Thymus (tissue), 11 donors: ENCODE measurements at regions not wholly inside any gene's neighbourhood (a gene's known extent, or its start where the extent isn't known, plus 50 kb on each side); places are given as distances from the start of the nearest gene placed in this dataset.

ENCODE experiments used
- DNase-seq, 9 donors: peaks; one replicate each; pipeline ENCODE4 v3.0.0-alpha.2; 2013; ENCODE audit warnings: low spot score in 9 of 9, low read depth in 6 of 9, missing footprints in 1 of 9
- H3K27ac ChIP-seq, 2 donors: one replicate each; pipeline ENCODE4 v1.5.1; 2013; ENCODE audit warnings: control low read depth in 1 of 2, low read depth in 1 of 2, low read length in 1 of 2, mild to moderate bottlenecking in 1 of 2, moderate library complexity in 1 of 2
- H3K27me3 ChIP-seq, 2 donors: one replicate each; pipeline ENCODE4 v1.5.1; 2013; ENCODE audit warnings: low read length in 1 of 2; ENCODE audit not compliant: control insufficient read depth in 2 of 2, insufficient read depth in 1 of 2
- H3K36me3 ChIP-seq, 2 donors: one replicate each; pipeline ENCODE4 v1.5.1; 2013; ENCODE audit warnings: low read length in 1 of 2, mild to moderate bottlenecking in 1 of 2, moderate library complexity in 1 of 2; ENCODE audit not compliant: control insufficient read depth in 2 of 2, insufficient read depth in 2 of 2
- H3K4me1 ChIP-seq, 2 donors: one replicate each; pipeline ENCODE4 v1.5.1; 2013; ENCODE audit warnings: low read length in 2 of 2; ENCODE audit not compliant: control insufficient read depth in 2 of 2, insufficient read depth in 2 of 2
- H3K4me3 ChIP-seq, 2 donors: one replicate each; pipeline ENCODE4 v1.5.1; 2013; ENCODE audit warnings: low read length in 2 of 2, control low read depth in 1 of 2, mild to moderate bottlenecking in 1 of 2
- H3K9me3 ChIP-seq, 2 donors: one replicate each; pipeline ENCODE4 v1.5.1; 2013; ENCODE audit warnings: low read length in 1 of 2, mild to moderate bottlenecking in 1 of 2; ENCODE audit not compliant: control insufficient read depth in 2 of 2, insufficient read depth in 1 of 2
- WGBS: extraction: QIAGEN DNeasy Blood & Tissue Kit; methylation state at CpG from one replicate; pipeline ENCODE4 v1.1.7; 2013; 5-methylcytosine and 5-hydroxymethylcytosine counted together
- donor health status: healthy.

DNA sequence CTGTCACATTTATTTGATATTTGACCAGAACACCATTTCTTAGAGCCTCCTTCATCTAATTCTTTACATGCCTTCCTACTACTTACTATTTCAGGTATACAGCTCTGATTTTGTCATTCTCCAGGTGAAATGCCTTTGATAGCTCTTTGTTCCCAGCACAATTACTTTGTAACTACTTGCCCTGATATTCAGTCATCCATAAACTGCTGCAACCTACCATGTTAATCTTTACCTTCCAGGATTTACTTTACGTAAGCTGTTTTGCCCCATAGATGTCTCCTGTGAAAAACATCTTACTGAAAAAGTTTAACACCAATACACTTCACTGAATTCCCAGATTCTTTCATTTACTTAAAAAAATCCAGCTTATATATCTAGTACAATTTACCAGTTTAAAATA, 443.8 kb upstream of the CYLC2 start:
- no peaks in the 10 kb centered on the region for H3K36me3 ChIP-seq
- no peaks in the 10 kb centered on the region for H3K27me3 ChIP-seq
- no peak overlapping the region for H3K4me3 ChIP-seq
- DNase-seq = no peak
- H3K27ac ChIP-seq = no peak overlapping the region
- H3K9me3 ChIP-seq = peaks cover 0 to 7% of the 10 kb centered on the region in 2 donors
- no peaks in the 10 kb centered on the region for H3K4me1 ChIP-seq
- WGBS = 96% methylated on average over 1 of the region's 1 CpG

DNA sequence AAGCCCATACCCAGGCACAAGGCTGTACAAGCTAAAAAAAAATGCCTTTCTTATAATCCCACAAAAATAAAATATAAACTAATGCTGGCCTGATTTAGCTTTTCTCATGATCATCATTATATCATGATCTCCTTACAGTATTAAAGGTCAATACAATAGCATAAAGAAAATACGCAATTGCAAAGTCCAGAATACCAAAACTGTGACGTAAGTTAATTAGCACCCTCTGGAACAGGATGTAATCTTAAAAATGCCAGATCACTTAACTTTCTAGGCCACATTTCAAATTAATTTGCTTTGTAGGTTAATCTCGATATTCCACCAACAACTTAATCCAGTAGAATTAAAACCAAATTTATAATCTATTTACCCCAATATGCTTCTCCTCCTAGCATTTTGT, 444.2 kb upstream of the CYLC2 start:
- 95% methylated on average over 3 of the region's 3 CpGs for WGBS
- H3K27ac ChIP-seq = no peak overlapping the region
- no peaks in the 10 kb centered on the region for H3K4me1 ChIP-seq
- H3K9me3 ChIP-seq = peaks cover 0 to 7% of the 10 kb centered on the region in 2 donors
- no peak overlapping the region for H3K4me3 ChIP-seq
- no peak for DNase-seq
- no peaks in the 10 kb centered on the region for H3K27me3 ChIP-seq
- H3K36me3 ChIP-seq = no peaks in the 10 kb centered on the region

DNA sequence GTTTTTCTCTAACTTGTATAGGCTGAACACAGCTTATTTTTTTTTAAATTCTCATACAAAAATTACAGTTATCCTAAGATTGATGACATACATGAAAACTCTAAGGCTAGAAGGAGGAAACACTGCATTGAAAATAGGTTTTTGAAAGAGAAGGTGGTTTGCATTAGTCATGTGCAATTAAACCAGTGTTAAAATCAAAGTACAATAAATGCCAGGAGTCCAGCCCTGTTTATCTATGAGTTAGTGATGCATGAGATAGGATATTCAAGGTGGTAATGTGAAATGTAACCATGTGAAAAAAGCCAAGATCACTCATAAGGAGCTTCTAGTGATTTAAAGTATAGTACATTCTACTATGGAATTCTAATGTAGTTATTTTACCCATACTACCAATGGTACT, 444.9 kb upstream of the CYLC2 start:
- Histone ChIP-seq H3K27ac (no peak overlapping the region), H3K36me3 (no peaks in the 10 kb centered on the region), H3K9me3 (peaks cover 0 to 7% of the 10 kb centered on the region in 2 donors), H3K4me1 (no peaks in the 10 kb centered on the region), H3K4me3 (no peak overlapping the region), H3K27me3 (no peaks in the 10 kb centered on the region)
- no peak for DNase-seq

DNA sequence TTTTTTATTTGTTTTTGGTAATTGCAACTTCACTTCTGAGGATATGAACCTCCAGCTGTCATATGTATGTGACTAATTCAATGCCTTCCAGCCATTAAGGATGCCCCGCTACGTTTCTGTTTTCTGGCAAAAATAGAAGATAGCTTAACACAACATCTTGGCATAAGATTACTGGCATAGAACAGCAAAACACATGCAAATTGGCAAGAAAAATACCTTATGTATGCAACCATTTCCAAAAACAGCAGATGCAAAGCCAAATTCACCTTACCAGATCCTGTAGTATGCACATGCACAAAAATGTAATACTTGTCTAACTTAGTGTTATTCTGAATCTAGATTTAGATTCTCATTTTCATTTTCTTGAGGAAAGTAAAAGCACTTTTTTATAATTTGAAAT, 461.1 kb upstream of the CYLC2 start:
- Histone ChIP-seq H3K4me1 (no peaks in the 10 kb centered on the region), H3K36me3 (no peaks in the 10 kb centered on the region), H3K4me3 (no peak overlapping the region), H3K9me3 (no peaks in the 10 kb centered on the region), H3K27me3 (no peaks in the 10 kb centered on the region), H3K27ac (no peak overlapping the region)
- DNase-seq = no peak
- 86% methylated on average over 2 of the region's 2 CpGs for WGBS

DNA sequence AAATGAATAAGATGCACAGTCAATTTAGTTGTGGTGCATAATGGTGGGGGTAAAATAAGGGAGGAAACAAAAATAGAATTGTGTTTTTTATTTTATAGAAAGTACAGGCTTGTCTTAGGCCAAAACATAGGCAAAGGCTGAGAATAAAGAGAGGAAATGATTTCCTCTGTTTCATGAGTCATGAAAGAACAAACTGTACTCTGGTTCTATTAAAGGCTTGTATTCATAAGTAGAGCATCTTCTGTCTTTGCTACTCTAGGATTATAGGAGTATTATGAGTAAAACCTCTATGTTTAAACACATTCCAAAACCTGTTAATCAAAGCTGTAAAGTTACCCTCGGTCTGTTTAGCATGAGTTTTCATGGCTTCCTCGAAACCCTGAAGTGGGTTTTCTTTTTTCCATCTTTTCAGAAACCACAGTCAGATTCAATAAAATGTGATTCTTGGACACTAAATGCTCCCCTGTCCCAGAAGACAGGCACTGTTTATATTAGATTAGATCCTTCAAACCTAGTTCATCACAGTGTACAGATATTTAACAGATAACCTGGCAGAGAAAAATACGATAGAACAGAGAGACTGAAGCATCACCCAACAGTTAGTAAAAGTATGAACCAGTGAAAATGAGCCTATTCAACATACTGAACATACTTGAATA, 473.9 kb upstream of the CYLC2 start:
- H3K4me3 ChIP-seq = no peak overlapping the region
- no peaks in the 10 kb centered on the region for H3K27me3 ChIP-seq
- no peak for DNase-seq
- H3K27ac ChIP-seq = no peak overlapping the region
- 91% methylated on average over 3 of the region's 3 CpGs for WGBS
- no peaks in the 10 kb centered on the region for H3K9me3 ChIP-seq
- no peaks in the 10 kb centered on the region for H3K36me3 ChIP-seq
- no peaks in the 10 kb centered on the region for H3K4me1 ChIP-seq

DNA sequence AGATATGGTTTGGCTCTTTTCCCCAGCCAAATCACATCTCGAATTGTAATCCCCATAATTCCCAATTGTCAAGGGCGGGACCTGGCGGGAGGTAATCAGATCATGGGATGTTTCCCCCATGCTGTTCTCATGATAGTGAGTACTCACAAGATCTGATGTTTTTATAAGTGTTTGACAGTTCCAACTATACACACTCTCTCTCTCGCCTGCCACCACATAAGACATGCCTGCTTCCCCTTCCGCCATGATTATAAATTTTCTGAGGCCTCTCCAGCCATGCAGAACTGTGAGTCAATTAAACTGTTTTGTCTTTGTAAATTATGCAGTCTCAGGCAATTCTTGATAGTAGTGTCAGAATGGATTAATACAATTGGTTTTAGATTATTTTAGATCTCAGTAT, 475.7 kb upstream of the CYLC2 start:
- H3K9me3 ChIP-seq = no peaks in the 10 kb centered on the region
- no peaks in the 10 kb centered on the region for H3K4me1 ChIP-seq
- no peaks in the 10 kb centered on the region for H3K36me3 ChIP-seq
- H3K27ac ChIP-seq = no peak overlapping the region
- 95% methylated on average over 5 of the region's 5 CpGs for WGBS
- no peak for DNase-seq
- H3K4me3 ChIP-seq = no peak overlapping the region
- no peaks in the 10 kb centered on the region for H3K27me3 ChIP-seq

DNA sequence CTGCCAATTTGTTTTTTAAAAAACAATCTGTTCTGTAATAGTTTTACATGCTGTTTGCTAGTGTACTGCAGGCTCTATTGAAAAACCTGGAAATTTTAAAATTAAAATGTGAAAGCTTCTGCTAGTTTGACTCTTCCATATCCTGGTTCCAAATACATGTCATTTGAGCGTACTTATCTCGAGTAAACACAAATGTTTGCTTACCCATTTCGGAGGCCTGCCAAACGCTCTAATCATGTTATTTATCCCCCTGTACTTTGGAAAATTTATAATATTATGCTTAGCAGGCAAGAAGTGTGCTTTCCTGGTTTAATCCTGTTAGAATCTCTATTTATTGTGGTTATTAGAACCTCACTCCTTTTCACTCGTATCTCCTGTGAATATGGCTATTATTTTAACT, 476.8 kb upstream of the CYLC2 start:
- Histone ChIP-seq H3K27ac (no peak overlapping the region), H3K9me3 (no peaks in the 10 kb centered on the region), H3K4me1 (no peaks in the 10 kb centered on the region), H3K27me3 (no peaks in the 10 kb centered on the region), H3K36me3 (no peaks in the 10 kb centered on the region), H3K4me3 (no peak overlapping the region)
- WGBS = 89% methylated on average over 5 of the region's 5 CpGs
- DNase-seq = no peak

DNA sequence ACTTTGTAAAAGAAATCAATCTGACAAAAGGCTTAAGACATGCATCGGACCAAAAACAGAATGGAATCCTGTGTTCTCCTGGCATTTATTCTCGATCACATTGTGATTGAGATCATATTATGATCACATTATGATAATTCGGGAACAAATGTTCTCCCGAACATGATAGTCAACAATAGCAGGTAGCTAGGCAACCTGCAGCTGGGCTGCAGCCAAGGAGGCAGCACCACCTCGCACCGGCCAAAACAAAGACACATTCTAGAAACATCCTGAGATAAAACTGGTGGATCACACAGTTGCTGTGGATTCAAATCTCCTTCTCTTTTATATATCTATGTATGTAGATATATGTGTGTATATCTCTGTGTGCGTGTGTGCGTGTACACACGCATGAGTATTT, 480.6 kb upstream of the CYLC2 start:
- DNase-seq = no peak
- H3K9me3 ChIP-seq = no peaks in the 10 kb centered on the region
- H3K36me3 ChIP-seq = no peaks in the 10 kb centered on the region
- H3K4me1 ChIP-seq = no peaks in the 10 kb centered on the region
- H3K4me3 ChIP-seq = no peak overlapping the region
- no peaks in the 10 kb centered on the region for H3K27me3 ChIP-seq
- no peak overlapping the region for H3K27ac ChIP-seq
- WGBS = 94% methylated on average over 9 of the region's 9 CpGs

DNA sequence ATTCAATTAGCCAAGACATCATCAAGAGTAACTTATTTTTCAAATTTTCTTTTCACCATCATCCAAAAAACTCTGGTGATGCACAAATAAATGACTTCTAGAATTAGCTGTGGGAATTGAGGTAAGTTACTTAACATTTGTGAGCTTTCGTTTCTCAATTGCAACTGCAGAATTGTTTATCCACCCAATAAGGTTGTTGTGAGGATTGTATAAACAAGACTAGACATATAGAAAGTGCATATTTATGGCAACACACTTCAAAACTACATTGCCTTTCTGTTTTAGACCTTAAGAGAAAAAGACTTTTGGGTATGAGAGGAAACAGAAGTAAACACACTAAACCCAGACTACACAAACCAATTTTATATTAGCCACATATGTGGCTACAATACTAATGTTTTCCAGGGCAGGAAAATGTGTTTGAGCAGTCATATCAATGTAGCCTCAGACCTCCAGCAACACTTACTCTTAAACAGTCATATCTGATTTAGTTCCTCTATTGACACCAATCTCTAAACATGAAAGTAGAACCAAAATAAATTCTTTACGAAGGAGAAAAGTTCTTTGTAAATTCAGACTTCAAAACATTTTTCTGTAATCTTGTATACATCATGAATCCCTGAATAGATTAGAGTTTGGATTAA, 488.0 kb upstream of the CYLC2 start:
- WGBS = 86% methylated on average over 2 of the region's 2 CpGs
- no peak overlapping the region for H3K4me3 ChIP-seq
- no peak overlapping the region for H3K27ac ChIP-seq
- no peaks in the 10 kb centered on the region for H3K4me1 ChIP-seq
- H3K9me3 ChIP-seq = no peaks in the 10 kb centered on the region
- DNase-seq = no peak
- H3K27me3 ChIP-seq = no peaks in the 10 kb centered on the region
- no peaks in the 10 kb centered on the region for H3K36me3 ChIP-seq
